ENCODE measurements at regions not wholly inside any gene's neighbourhood (a gene's known extent, or its start where the extent isn't known, plus 50 kb on each side); places are given as distances from the start of the nearest gene placed in this dataset.
A peak's percentile ranks its signal among the peaks of the same experiment; 100 is the strongest.

DNA sequence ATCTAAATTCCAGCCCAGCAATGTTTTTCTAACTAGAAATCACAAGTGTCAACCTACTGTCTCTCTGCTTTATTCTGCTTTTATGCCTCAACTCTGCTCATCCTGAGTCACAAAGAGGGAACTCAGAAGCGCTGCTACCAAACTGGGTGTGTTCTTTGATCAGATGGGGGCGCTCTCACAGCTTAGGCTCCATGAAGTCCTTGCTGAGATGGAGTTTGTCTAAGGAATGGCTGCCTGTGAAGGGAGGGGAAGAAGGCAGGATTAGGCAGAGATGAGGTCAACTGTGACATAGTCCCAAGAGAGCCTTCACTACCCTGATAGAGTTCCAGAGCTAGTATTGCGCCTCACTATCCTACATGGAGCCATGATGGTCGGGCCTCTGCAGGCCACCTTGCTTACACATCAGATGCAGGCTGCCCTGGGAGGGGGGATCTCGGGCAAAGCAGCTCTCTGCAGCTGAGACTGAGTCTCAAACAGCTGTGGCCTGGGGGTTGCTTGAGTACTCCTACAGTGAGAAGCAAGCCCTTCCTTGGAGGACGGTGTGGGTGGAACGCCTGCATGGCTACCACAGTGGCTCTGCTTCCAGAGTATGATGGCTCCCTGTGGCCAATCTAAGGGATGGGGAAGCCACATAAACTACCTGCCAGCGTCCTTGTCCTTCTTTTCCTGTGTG is 219.9 kb downstream of the CCNG2 start:
- TF ChIP-seq, protein P1, sequence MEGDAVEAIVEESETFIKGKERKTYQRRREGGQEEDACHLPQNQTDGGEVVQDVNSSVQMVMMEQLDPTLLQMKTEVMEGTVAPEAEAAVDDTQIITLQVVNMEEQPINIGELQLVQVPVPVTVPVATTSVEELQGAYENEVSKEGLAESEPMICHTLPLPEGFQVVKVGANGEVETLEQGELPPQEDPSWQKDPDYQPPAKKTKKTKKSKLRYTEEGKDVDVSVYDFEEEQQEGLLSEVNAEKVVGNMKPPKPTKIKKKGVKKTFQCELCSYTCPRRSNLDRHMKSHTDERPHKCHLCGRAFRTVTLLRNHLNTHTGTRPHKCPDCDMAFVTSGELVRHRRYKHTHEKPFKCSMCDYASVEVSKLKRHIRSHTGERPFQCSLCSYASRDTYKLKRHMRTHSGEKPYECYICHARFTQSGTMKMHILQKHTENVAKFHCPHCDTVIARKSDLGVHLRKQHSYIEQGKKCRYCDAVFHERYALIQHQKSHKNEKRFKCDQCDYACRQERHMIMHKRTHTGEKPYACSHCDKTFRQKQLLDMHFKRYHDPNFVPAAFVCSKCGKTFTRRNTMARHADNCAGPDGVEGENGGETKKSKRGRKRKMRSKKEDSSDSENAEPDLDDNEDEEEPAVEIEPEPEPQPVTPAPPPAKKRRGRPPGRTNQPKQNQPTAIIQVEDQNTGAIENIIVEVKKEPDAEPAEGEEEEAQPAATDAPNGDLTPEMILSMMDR (IDR thresholded peaks at IDR 0.05; ENCODE audit: low read depth, low read length, missing control alignments), result no peak
- H3K4me3 ChIP-seq (ENCODE audit: low read depth, low read length), result no peak overlapping the region
- DNase-seq (ENCODE audit: low read depth), result no peak

DNA sequence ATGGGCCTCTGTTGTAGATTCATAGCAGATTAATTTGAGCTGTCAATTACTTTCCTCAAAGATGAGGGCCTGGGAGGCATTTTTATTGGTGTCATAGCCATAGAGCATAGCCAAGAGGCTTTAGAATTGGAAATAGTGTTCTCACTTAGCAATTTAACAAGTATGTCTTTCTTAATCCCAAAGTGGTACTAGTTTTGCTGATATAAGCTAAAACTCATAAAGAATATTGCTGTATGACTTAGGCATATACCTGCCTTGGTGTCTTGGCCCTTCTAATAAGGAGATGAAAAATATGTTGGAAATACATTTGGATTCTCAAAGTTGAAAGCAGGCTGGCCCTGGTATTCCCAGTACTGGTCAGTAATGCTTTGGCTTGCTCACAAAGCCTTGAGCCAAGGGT is 221.5 kb upstream of the CXCL13 start:
- H3K4me3 ChIP-seq (ENCODE audit: low read depth, low read length), result no peak overlapping the region
- TF ChIP-seq, protein P1 (IDR thresholded peaks at IDR 0.05; ENCODE audit: low read depth, low read length, missing control alignments), result no peak

DNA sequence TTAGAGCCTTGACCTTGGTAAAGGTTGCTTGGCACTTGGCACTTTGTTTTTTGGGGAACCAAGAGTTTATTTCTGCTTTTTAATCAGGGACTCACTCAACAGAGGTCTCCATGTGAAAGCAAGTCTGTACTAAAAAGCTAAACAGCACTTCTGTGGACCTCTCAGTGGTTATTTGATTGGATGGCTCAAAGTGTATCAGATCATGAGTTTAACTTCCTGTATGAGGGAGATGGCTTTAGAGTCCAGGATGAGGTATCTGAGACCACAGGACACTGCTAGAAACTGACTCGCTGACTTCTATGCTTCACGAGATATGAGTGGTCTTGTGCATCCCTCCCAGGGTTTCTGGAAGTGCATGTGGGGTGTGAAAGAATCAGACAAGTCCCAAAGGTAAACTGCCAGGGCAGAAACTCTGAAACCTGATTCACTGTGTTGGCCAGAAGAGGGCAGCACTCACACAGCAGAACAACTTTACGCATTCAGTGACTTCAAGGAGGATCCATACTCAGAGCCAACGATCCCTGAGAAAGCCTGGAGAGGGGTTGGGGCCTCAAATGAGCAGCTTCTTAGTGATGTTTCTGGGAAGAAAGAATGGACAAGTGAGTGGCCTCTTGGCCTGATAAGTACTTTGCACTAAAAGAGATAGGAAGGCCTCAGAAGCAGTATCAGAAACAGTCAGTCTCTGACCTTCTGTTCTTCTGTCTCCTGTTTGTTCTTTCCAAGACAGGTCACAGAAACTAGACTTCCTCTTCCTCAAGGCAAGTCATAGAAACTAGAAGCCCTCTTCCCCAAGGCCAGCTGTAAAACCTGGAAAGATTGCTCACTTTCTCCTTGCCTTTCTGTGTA is 220.3 kb upstream of the CXCL13 start:
- no peak overlapping the region for H3K4me3 ChIP-seq (ENCODE audit: low read depth, low read length)
- TF ChIP-seq, protein P1 (IDR thresholded peaks at IDR 0.05; ENCODE audit: low read depth, low read length, missing control alignments), result peak; percentile 88
- DNase-seq (ENCODE audit: low read depth), result peak; percentile 29

More for the DNA sequence above, 221.5 kb upstream of the CXCL13 start:
- no peak for DNase-seq (ENCODE audit: low read depth)

DNA sequence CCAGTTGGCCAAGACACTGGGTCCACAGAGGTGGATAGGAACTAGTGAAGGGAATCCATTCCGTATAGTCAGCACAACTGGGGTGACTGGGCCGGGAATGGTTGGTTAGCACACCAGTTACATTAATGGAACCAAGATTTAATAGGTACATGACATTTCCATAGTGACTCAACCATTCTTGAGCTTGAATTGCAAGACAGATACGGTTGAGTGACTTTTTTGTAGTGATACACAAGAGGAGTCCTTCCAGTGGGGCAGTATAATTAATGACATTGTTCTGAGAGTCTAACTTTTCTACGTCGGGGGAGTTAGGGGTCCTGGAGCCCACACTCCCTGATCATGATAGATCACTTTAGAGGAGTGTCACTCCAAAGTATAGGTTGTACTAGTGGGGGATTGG is 211.6 kb upstream of the CXCL13 start:
- TF ChIP-seq, protein P1 (IDR thresholded peaks at IDR 0.05; ENCODE audit: low read depth, low read length, missing control alignments), result no peak
- H3K4me3 ChIP-seq (ENCODE audit: low read depth, low read length), result no peak overlapping the region
- DNase-seq (ENCODE audit: low read depth), result no peak

DNA sequence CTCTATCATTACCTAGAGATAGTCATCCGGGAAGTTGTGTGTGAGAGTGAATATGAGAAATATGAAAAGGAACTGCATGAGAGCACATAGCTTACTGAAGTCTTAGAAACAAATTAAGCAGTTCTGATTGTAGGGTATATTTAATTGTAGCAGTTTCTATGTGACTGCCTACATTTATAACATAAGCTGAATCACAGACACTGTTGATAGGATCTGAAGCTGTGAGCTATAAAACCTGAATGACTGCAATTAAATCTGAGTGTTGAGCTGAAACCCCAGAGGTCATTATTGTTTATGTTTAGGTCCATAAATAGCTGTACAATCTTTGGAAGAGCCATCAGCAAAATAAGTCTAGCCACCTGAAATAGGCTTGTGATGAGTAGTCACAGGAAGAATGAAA is 210.1 kb upstream of the CXCL13 start:
- TF ChIP-seq, protein P1 (IDR thresholded peaks at IDR 0.05; ENCODE audit: low read depth, low read length, missing control alignments), result no peak
- no peak overlapping the region for H3K4me3 ChIP-seq (ENCODE audit: low read depth, low read length)
- no peak for DNase-seq (ENCODE audit: low read depth)

DNA sequence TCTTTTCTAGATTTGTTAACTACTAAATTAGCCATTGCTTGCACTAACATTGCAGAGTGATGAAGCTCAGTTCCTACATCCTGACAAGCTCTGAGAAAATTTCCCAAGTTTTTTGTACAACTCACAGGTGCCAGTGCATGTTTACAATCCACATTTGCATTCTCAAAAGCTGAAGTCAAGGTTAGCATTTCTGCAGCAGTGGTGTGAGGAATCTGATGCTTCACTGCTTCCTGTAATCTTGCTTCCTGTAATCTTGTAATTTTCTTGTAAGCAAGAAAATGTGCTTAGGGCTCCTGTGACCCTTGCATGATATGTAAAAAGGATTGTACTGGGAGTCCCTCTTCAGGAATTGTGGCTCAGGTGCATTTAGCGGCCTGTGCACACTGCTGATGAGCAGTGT is 207.4 kb upstream of the CXCL13 start:
- DNase-seq (ENCODE audit: low read depth), result no peak
- H3K4me3 ChIP-seq (ENCODE audit: low read depth, low read length), result no peak overlapping the region
- TF ChIP-seq, protein P1 (IDR thresholded peaks at IDR 0.05; ENCODE audit: low read depth, low read length, missing control alignments), result no peak
